Myocyte (in vitro differentiated cells): ENCODE measurements at regions not wholly inside any gene's neighbourhood (a gene's known extent, or its start where the extent isn't known, plus 50 kb on each side); places are given as distances from the start of the nearest gene placed in this dataset.
"Not testable (repeated sequence)": the region's sequence is repeated elsewhere in the genome, so short reads cannot be mapped to it uniquely, and the experiment has no call there.

Experiments
- DNase-seq: peaks from one replicate; pipeline ENCODE4 v3.0.0-alpha.2; 2012; ENCODE audit warnings: low read depth

DNA sequence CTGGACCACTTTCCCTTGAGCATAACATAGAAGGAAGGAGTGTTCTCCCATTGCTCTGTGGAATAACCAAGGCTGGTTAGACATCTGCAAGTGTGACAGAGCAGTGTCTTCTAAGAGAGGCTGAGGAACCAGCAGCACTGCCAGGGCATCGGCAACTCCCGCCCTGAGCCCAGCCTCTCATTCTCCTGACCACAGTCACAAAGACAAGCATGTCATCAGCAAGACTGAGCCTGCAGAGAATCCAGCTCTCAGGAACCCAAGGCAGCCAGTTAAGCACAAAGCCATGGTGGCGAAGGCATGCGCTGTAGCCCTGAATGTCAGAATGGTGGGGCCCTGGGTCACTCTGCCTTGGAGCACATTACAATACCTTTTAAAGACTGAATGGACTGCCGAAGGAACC is 253.9 kb downstream of the AGTPBP1 start:
- no peak for DNase-seq

GRCh38 chr9:85484235-85484634 is 257.5 kb downstream of the AGTPBP1 start:
- DNase-seq: no peak

GRCh38 chr9:85483208-85483607 is 258.5 kb downstream of the AGTPBP1 start:
- DNase-seq: no peak

DNA sequence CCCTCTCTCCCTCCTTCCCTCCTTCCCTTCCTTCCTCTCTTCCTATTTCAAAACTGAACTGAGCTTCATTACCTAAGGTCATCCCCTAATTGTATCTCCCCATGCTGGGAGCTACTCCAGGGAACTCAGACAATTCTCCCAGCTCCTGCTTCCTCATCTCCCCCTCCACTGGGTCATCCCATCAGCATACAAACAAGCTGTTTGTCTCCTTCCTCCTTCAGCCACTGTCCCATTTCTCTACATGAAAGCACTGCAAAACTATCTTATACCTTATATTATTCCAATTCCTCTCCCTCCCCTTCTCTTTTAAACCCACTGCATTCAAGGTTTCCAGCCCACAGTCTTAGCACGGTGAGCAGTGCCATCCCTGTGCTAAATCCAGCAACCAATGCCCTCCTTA is 262.4 kb downstream of the AGTPBP1 start:
- DNase-seq: no peak

GRCh38 chr9:85478847-85479246 is 262.9 kb downstream of the AGTPBP1 start:
- DNase-seq: no peak

GRCh38 chr9:85474896-85475295 is 266.9 kb downstream of the AGTPBP1 start:
- not testable (repeated sequence) for DNase-seq

- DNase-seq: no peak
These were observed 270.0 kb downstream of the AGTPBP1 start for GRCh38 chr9:85471791-85472190.

GRCh38 chr9:85469041-85469440 is 272.7 kb downstream of the AGTPBP1 start:
- DNase-seq: no peak

GRCh38 chr9:85466834-85467233 is 274.9 kb downstream of the AGTPBP1 start:
- DNase-seq: no peak

DNA sequence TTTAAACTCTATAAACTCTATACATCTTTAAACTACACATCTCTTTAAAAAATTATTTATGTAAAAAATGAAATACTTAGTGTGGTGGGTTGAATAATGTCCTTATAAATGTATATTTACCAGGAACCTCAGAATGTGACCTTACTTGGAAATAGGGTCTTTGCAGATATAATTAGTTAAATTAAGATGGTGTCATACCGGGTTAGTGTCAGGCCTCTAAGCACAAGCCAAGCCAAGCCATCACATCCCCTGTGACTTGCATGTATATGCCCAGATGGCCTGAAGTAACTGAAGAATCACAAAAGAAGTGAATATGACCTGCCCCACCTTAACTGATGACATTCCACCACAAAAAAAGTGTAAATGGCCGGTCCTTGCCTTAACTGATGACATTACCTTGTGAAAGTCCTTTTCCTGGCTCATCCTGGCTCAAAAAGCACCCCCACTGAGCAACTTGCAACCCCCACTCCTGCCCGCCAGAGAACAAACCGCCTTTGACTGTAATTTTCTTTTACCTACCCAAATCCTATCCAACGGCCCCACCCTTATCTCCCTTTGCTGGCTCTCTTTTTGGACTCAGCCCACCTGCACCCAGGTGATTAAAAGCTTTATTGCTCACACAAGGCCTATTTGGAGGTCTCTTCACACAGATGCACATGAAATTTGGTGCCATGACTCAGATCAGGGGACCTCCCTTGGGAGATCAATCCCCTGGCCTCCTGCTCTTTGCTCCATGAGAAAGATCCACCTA is 283.5 kb downstream of the AGTPBP1 start:
- not testable (repeated sequence) for DNase-seq

- no peak for DNase-seq
These were observed 287.9 kb downstream of the AGTPBP1 start for GRCh38 chr9:85453850-85454249.

DNA sequence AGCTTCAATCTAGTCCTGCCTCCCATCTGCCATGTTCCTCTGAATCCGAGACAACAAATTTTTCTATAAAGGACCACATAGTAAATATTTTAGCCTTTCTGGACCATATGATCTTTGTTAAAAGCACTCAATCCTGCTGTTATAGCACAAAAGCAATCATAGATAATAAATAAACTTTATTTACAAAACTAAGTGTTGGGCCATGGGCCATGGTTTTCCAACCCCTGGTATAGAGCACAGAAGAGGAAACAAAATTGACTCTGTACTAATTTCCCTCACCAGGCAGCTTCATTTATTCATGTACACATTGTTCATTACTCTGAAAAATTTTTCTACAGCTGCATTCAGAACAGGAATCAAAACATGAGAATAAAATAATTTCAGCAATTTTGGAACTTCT is 288.9 kb downstream of the AGTPBP1 start:
- no peak for DNase-seq

GRCh38 chr9:85451680-85452079 is 290.1 kb downstream of the AGTPBP1 start:
- DNase-seq: no peak

DNA sequence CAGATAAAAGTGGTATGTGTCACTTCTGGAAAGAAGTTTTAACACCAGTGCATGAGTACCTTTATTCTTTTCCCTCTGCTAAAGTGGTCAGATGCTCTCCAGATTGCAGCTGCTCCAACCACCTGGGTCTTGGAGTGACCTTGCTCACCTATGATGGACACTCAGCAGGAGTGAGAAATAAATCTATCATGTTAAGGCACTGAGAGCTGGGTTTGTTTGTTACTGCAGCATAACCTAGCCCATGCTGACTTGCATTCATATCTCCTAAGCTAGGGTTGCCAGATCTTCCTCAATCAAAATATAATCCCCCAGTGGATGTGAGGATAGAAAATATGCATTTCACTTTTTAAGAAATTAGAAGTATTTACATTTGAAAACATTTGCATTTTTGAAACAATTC is 295.9 kb downstream of the AGTPBP1 start:
- DNase-seq: no peak

DNA sequence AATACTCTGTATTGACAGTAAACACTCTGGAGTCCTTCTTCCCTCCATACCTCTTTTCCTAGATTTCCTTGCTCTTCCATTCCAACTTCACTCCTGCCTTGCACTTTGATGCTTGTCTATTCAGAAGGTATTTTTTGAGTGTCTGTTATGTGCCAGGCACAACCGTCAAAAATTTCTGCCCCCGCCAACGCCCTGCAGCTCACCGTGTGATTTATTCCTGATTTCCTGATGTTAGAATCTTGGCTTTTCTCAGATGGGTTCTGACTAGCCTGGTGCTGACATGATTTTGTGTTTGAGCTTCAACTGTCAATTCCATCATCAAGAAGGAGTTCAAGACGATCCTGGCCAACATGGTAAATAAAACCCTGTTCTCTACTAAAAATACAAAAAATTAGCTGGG is 297.5 kb downstream of the AGTPBP1 start:
- no peak for DNase-seq

- DNase-seq: no peak
These were observed 298.6 kb downstream of the AGTPBP1 start for GRCh38 chr9:85443190-85443598.

DNA sequence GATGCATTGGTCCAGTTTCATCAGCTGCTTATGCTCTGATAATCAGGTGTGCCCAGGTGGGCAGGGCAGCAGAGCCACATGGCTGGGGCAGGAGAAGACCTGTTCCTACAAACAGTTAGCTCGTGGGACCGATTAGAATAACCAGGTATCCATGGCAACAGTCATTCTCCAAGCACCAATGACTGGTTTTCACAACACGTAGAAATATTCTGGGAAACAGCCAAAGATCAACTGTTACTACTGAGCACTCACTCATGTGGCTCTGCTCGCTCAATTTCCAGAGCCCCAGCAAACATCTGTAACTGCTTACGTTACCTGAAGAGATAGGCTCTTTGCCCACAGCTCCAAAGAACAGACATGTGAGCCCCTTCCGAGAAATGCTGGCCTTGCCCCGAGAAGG is 302.0 kb downstream of the AGTPBP1 start:
- no peak for DNase-seq

- not testable (repeated sequence) for DNase-seq
These were observed 307.8 kb downstream of the AGTPBP1 start for GRCh38 chr9:85433956-85434355.

GRCh38 chr9:85433551-85433950 is 308.2 kb downstream of the AGTPBP1 start:
- DNase-seq: not testable (repeated sequence)

GRCh38 chr9:85433046-85433445 is 308.7 kb downstream of the AGTPBP1 start:
- DNase-seq: no peak

DNA sequence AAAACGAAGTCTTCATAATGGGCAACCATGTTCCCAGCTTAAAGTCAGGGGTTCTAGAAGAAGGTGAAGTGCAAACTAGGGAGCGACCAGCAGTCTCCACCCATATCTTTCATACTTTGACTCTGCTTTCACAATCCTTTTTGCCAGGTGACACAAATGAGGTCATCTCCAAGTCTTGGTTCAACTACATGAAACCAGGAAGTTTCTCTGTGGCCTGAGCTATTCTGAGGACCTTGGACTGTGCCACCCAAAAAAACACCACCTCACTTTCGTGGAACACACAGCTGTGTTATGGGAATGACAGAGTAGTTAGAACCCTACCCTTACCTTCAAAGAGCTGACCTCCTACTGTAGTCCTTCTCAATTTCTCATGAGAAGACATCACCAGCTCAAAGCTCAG is 309.2 kb downstream of the AGTPBP1 start:
- DNase-seq: no peak

DNA sequence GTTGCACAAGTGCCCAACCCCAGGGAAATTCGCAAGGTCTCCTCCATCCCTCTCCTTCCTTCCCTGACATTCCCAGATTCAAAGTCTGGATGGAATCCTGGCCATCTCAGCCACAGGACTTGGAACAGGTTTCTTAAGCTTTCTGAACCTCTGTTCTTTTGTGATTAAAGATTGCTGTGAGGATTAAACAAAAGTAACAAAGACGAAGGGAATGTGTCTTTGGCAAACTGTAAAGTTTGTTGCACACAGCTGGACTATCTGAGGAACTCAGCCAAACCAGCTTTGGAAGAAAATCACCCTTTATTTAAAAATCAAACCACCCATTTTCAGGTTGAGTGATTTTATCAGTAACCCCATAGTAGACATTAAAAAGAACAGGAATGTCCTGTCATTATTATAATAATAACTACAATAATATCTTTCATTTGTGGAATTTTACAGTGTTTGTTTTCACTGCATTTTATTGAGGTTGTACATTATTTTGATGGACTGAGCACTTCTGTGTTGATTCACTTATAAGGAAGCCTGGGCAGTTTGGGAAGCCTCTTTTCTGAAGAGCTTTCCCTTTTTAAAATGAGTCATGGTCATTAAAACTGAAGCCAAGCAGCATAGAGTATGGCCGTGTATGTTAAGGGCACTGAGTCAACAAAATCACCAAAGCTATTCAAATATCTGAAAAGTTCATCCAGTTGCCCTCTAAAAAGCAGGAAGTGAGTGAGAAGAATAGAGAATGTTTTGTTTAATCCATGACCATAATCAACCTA is 310.2 kb downstream of the AGTPBP1 start:
- no peak for DNase-seq
